PC-3 (cell line): ENCODE measurements at regions not wholly inside any gene's neighbourhood (a gene's known extent, or its start where the extent isn't known, plus 50 kb on each side); places are given as distances from the start of the nearest gene placed in this dataset.

Source experiments
- ATAC-seq: fragments of 200-7000 bp; cut with Tn5 transposase; 2 replicates; pipeline ENCODE4 v1.9.1; 2020; ENCODE audit warnings: mild to moderate bottlenecking, moderate library complexity
- BruUV-seq: library from RNA; stranded (reverse); fragments of 400-500 nt; replicated peaks from 2 replicates; lab custom pipeline; 2021; lab: Mats Ljungman, UMichigan
- CTCF ChIA-PET: fragments of 300-600 bp; sonication (Branson Sonifier 250); formaldehyde crosslinking; loops from one replicate; lab custom pipeline; 2022; ENCODE audit warnings: antibody characterized with exemption; lab: Charles Lee
- POLR2A ChIA-PET: fragments of 300-600 bp; sonication (Branson Sonifier 250); formaldehyde crosslinking; loops from one replicate; lab custom pipeline; 2022; ENCODE audit warnings: antibody characterized with exemption; ENCODE audit not compliant: unreplicated experiment; lab: Charles Lee
- DNase-seq: peaks from one replicate; pipeline ENCODE4 v3.0.0-alpha.2; 2015
- H2AFZ ChIP-seq: fragments of 300-600 bp; sonication (generic); 2 replicates; pipeline ENCODE4 v1.6.0; 2016; ENCODE audit warnings: antibody characterized with exemption, low read length
- H3F3A ChIP-seq: fragments of 300-600 bp; sonication (generic); one replicate; pipeline ENCODE4 v1.6.0; 2017; ENCODE audit warnings: antibody characterized with exemption, low read length, control low read depth, mild to moderate bottlenecking; ENCODE audit not compliant: unreplicated experiment
- H3K27ac ChIP-seq: fragments of 300-600 bp; sonication (generic); 2 replicates; pipeline ENCODE4 v1.5.1; 2016; ENCODE audit warnings: mild to moderate bottlenecking, low read length
- H3K27me3 ChIP-seq: fragments of 300-600 bp; sonication (generic); 2 replicates; pipeline ENCODE4 v1.6.1; 2016; ENCODE audit warnings: low read length, mixed read lengths
- H3K36me3 ChIP-seq: fragments of 300-600 bp; sonication (generic); 2 replicates; pipeline ENCODE4 v1.6.1; 2016; ENCODE audit warnings: low read depth, mixed run types, low read length, mixed read lengths
- H3K4me1 ChIP-seq: fragments of 300-600 bp; sonication (generic); 2 replicates; pipeline ENCODE4 v1.5.1; 2016; ENCODE audit warnings: low read length; ENCODE audit not compliant: insufficient read depth
- H3K4me2 ChIP-seq: fragments of 300-600 bp; sonication (generic); 2 replicates; pipeline ENCODE4 v1.6.0; 2016; ENCODE audit warnings: low read length
- H3K4me3 ChIP-seq: fragments of 300-600 bp; sonication (generic); 2 replicates; pipeline ENCODE4 v1.5.1; 2016; ENCODE audit warnings: mild to moderate bottlenecking, low read length, mixed read lengths
- H3K79me2 ChIP-seq: fragments of 300-600 bp; sonication (generic); 2 replicates; pipeline ENCODE4 v1.6.1; 2017; ENCODE audit warnings: low read length, mixed read lengths
- H3K9ac ChIP-seq: fragments of 300-600 bp; sonication (generic); 2 replicates; pipeline ENCODE4 v1.6.0; 2016; ENCODE audit warnings: mild to moderate bottlenecking, low read length
- H3K9me2 ChIP-seq: fragments of 300-600 bp; sonication (generic); replicated peaks from 2 replicates; pipeline ENCODE4 v1.6.1; 2016; ENCODE audit warnings: mixed run types, low read length, mixed read lengths
- H3K9me3 ChIP-seq: fragments of 300-600 bp; sonication (generic); 2 replicates; pipeline ENCODE4 v1.6.1; 2016; ENCODE audit warnings: low read length, mixed read lengths
- H4K20me1 ChIP-seq: fragments of 300-600 bp; sonication (generic); 2 replicates; pipeline ENCODE4 v1.6.1; 2016; ENCODE audit warnings: low read length, mixed read lengths
- EZH2 ChIP-seq: fragments of 300-600 bp; sonication (generic); IDR thresholded peaks from one replicate; pipeline ENCODE4 v1.6.1; 2017; ENCODE audit warnings: antibody characterized with exemption, mild to moderate bottlenecking, low read length; ENCODE audit not compliant: unreplicated experiment
- EZH2phosphoT487 ChIP-seq: fragments of 300-600 bp; sonication (generic); IDR thresholded peaks from 2 replicates; pipeline ENCODE4 v1.6.1; 2018; ENCODE audit warnings: mild to moderate bottlenecking, antibody characterized with exemption, low read length, borderline replicate concordance
- intact Hi-C: fragments of 100-400 bp; cut with micrococcal nuclease; formaldehyde crosslinking; loops from 2 replicates; pipeline ENCODE4 v1.9.0; 2023
- TF ChIP-seq, protein P1 (sequence below): fragments of 300-600 bp; sonication (generic); conservative IDR thresholded peaks from 2 replicates; pipeline ENCODE4 v1.5.1; 2017; ENCODE audit warnings: antibody characterized with exemption, low read depth, mild to moderate bottlenecking, low read length

DNA sequence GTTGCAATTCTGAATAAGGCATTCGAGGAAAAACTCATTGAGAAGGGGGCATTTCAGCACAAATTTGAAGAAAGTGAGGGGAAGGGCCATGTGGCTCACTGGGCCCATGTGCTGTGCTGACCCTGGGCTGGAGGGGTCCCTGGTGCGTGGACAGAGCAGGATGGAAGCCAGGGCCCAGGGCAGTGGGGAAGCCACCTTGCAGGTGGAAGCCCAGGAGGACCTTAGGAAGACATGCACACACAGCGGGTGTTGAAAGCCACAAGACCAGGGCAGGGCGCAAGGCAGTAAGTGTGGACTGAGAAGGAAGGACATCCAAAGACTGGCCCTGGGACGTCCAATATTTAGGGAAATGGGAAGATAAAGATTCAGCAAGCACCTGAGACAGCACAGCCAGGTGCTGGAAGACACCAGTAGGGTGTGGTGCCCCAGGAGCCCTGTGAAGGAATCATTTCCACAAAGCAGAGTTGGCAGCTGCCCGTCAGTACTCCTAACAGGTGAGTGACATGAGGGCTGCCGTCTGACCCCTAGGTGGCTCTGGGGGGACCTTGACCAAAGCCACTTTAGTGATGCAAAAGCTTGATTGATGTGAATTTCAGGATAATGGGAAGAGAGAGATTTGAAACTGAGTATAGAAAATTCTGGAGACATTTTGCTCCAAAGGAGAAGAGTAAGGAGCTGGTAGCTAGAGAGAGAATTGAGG, 254.4 kb upstream of the EXOC2 start:
- Histone ChIP-seq H3K27me3 (peaks cover 33% of the 10 kb centered on the region), H3K27ac (no peak overlapping the region), H3F3A (no peaks in the 10 kb centered on the region), H2AFZ (no peak overlapping the region), H3K9me2 (peaks cover 3% of the 10 kb centered on the region; the same call in 1 of the 2 replicates), H4K20me1 (no peaks in the 10 kb centered on the region), H3K4me2 (no peak overlapping the region), H3K4me3 (no peak overlapping the region), H3K9me3 (no peaks in the 10 kb centered on the region), H3K36me3 (no peaks in the 10 kb centered on the region), H3K9ac (no peak overlapping the region), H3K4me1 (no peaks in the 10 kb centered on the region), H3K79me2 (no peaks in the 10 kb centered on the region)
- intact Hi-C loops: no loop called here
- DNase-seq: no peak
- TF ChIP-seq EZH2phosphoT487: no peak
- no peak for TF ChIP-seq EZH2
- TF ChIP-seq, protein P1, sequence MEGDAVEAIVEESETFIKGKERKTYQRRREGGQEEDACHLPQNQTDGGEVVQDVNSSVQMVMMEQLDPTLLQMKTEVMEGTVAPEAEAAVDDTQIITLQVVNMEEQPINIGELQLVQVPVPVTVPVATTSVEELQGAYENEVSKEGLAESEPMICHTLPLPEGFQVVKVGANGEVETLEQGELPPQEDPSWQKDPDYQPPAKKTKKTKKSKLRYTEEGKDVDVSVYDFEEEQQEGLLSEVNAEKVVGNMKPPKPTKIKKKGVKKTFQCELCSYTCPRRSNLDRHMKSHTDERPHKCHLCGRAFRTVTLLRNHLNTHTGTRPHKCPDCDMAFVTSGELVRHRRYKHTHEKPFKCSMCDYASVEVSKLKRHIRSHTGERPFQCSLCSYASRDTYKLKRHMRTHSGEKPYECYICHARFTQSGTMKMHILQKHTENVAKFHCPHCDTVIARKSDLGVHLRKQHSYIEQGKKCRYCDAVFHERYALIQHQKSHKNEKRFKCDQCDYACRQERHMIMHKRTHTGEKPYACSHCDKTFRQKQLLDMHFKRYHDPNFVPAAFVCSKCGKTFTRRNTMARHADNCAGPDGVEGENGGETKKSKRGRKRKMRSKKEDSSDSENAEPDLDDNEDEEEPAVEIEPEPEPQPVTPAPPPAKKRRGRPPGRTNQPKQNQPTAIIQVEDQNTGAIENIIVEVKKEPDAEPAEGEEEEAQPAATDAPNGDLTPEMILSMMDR: no peak
- POLR2A ChIA-PET: no interaction called here
- BruUV-seq: no TSS peak
- CTCF ChIA-PET: no interaction called here
- no peak for ATAC-seq

DNA sequence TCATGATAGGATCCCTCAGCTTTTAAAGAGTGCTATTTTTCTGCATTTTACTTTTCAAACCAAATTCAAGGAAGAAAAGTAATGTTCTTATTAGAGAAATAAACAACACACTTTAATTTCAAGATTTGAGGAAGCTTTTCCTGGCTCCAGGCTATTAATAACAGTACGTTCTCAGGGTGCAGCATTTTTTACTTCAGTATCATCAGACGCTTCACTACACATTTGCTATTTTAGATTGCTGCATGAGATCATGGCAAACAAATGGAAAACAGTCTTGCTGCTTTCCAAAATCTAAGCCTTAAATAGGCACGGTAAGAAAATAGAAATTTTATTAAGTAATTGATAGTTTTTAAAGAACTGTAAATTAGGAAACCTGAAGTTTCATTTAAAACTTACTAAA, 253.6 kb upstream of the EXOC2 start:
- Histone ChIP-seq H3K79me2 (no peaks in the 10 kb centered on the region), H2AFZ (no peak overlapping the region), H3K4me1 (no peaks in the 10 kb centered on the region), H3K36me3 (no peaks in the 10 kb centered on the region), H3K27ac (no peak overlapping the region), H3K4me2 (no peak overlapping the region), H3K9ac (no peak overlapping the region), H3K4me3 (no peak overlapping the region), H3K9me3 (no peaks in the 10 kb centered on the region), H3F3A (no peaks in the 10 kb centered on the region), H4K20me1 (no peaks in the 10 kb centered on the region), H3K27me3 (peaks cover 31% of the 10 kb centered on the region), H3K9me2 (peaks cover 3% of the 10 kb centered on the region; the same call in 1 of the 2 replicates)
- ChIA-PET POLR2A (no interaction called here), CTCF (no interaction called here)
- no peak for DNase-seq
- intact Hi-C loops: no loop called here
- no peak for ATAC-seq
- TF ChIP-seq, protein P1: no peak
- TF ChIP-seq EZH2phosphoT487: no peak
- TF ChIP-seq EZH2: no peak
- BruUV-seq: no TSS peak

DNA sequence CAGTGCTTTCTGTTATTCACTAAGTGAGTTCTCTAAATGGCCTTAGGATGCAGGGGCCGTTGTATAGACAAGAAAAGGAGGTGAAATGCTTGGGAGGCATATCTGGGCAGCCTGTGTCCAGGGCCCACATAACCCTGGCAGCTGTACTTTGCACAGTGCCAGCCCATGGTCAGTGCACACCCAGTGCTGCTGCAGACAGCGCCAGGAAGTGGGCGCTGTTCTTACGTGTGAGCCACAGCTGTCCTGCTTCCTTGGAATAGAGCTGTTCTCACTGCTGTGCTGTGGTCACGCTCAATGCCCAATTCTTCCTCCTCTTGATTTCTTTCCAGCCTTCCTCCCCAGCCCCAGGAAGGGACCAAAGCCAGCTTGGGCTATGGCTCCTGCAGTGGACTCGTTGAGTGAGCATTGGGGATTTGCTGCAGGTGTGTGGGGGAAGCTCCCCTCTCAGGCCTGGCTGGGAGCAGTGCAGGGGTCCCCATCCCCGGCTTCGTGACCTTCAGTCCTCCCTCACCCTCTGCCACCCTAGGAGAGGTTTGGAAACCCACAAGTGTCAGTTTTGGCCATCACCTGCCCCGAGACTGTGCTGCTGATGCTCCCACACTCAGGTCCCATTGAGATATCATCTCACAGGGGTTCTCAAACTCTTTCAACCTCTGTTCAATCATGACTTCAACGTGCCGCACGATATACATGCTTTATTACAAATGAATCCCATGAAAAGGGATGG, 246.8 kb upstream of the EXOC2 start:
- DNase-seq: no peak
- H4K20me1 ChIP-seq: no peaks in the 10 kb centered on the region
- intact Hi-C loops: no loop called here
- H3K4me2 ChIP-seq: no peak overlapping the region
- H3K4me1 ChIP-seq: no peaks in the 10 kb centered on the region
- no TSS peak for BruUV-seq
- no peaks in the 10 kb centered on the region for H3K36me3 ChIP-seq
- H3K79me2 ChIP-seq: no peaks in the 10 kb centered on the region
- no peak for ATAC-seq
- no peak overlapping the region for H3K27ac ChIP-seq
- no peak overlapping the region for H3K9ac ChIP-seq
- H3F3A ChIP-seq: no peaks in the 10 kb centered on the region
- ChIA-PET CTCF (no interaction called here), POLR2A (no interaction called here)
- no peak for TF ChIP-seq EZH2phosphoT487
- TF ChIP-seq EZH2: no peak
- TF ChIP-seq, protein P1: no peak
- no peak overlapping the region for H2AFZ ChIP-seq
- H3K27me3 ChIP-seq: peaks cover 55% of the 10 kb centered on the region
- H3K9me2 ChIP-seq: no peaks in the 10 kb centered on the region
- no peak overlapping the region for H3K4me3 ChIP-seq
- no peaks in the 10 kb centered on the region for H3K9me3 ChIP-seq
